ENCODE measurements at regions not wholly inside any gene's neighbourhood (a gene's known extent, or its start where the extent isn't known, plus 50 kb on each side); places are given as distances from the start of the nearest gene placed in this dataset.

DNA sequence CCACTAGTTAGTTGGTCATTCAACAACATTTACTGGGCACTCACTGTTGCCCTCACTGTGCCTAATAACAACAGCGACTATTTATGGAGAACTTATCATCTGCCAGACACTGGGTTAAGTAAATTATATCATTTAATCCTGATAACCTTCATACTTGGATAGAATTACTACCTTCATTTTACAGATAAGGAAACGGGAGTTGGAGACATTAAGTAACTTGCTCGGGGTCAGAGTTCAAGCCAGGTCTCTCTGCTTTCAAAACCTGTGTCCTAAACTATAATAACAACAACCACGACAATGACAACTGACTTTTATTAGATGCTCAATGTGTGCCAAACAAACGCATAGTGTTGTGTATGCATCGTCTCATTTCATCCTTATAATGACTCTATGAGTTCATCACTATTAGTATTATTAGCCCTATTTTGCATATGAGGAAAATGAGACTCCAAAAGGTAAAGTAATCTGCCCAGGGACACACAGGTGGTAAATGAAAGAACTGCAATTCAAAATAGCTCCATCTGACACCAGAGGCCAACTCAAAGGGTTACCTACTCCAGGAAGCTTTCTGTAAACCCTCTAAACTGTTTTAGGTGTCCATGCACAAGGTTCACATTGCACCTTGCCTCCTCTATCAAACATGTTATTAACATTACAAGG, 98.4 kb upstream of the ACSL4 start:
- TF ChIP-seq POLR2A (IDR thresholded peaks at IDR 0.05) = no peak
- TF ChIP-seq, protein P1, sequence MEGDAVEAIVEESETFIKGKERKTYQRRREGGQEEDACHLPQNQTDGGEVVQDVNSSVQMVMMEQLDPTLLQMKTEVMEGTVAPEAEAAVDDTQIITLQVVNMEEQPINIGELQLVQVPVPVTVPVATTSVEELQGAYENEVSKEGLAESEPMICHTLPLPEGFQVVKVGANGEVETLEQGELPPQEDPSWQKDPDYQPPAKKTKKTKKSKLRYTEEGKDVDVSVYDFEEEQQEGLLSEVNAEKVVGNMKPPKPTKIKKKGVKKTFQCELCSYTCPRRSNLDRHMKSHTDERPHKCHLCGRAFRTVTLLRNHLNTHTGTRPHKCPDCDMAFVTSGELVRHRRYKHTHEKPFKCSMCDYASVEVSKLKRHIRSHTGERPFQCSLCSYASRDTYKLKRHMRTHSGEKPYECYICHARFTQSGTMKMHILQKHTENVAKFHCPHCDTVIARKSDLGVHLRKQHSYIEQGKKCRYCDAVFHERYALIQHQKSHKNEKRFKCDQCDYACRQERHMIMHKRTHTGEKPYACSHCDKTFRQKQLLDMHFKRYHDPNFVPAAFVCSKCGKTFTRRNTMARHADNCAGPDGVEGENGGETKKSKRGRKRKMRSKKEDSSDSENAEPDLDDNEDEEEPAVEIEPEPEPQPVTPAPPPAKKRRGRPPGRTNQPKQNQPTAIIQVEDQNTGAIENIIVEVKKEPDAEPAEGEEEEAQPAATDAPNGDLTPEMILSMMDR (IDR thresholded peaks at IDR 0.05 in 4 of 5, conservative IDR thresholded peaks at IDR 0.05 in 1 of 5) = no peak
